Stomach (tissue), 8 donors: ENCODE measurements at regions not wholly inside any gene's neighbourhood (a gene's known extent, or its start where the extent isn't known, plus 50 kb on each side); places are given as distances from the start of the nearest gene placed in this dataset.

ENCODE experiments used
- DNase-seq, 2 donors: peaks; one replicate each; pipeline versions ENCODE4 v3.0.0 to v3.0.0-alpha.2; 2013 to 2019
- H3K27ac ChIP-seq, 5 donors: fragments of 200-600 bp in 4 of 5; sonication (generic) in 4 of 5; one replicate each; pipeline ENCODE4 v1.5.1; 2013 to 2019; ENCODE audit warnings: mild to moderate bottlenecking in 1 of 5, moderate library complexity in 1 of 5
- H3K27me3 ChIP-seq, 3 donors: fragments of 200-600 bp; sonication (generic); one replicate each; pipeline ENCODE4 v1.5.1; 2017 to 2019; ENCODE audit warnings: mixed run types in 1 of 3
- H3K36me3 ChIP-seq, 4 donors: fragments of 200-600 bp; sonication (generic); 1 replicate in 3 of 4; 2 replicates in 1 of 4; pipeline ENCODE4 v1.5.1; 2016 to 2019
- H3K4me1 ChIP-seq, 4 donors: fragments of 200-600 bp; sonication (generic); one replicate each; pipeline ENCODE4 v1.5.1; 2016 to 2019
- H3K4me3 ChIP-seq, 4 donors: fragments of 200-600 bp; sonication (generic) in 3 of 4; one replicate each; pipeline ENCODE4 v1.5.1; 2016 to 2019; ENCODE audit warnings: mild to moderate bottlenecking in 1 of 4
- H3K9me3 ChIP-seq, 4 donors: fragments of 200-600 bp; sonication (generic); one replicate each; pipeline ENCODE4 v1.5.1; 2016 to 2019
- EP300 ChIP-seq: sonication (generic); formaldehyde crosslinking; IDR thresholded peaks from one replicate; pipeline ENCODE4 v1.6.1; 2017; ENCODE audit warnings: antibody characterized with exemption
- POLR2A ChIP-seq, 4 donors: fragments of 450-650 bp; IDR thresholded peaks; one replicate each; pipeline ENCODE4 v1.6.1; 2016; ENCODE audit warnings: antibody characterized with exemption in 4 of 4, control low read depth in 2 of 4, mild to moderate bottlenecking in 1 of 4, moderate library complexity in 1 of 4
- POLR2AphosphoS5 ChIP-seq, 3 donors: sonication (generic); formaldehyde crosslinking; IDR thresholded peaks; one replicate each; pipeline ENCODE4 v1.6.1; 2016; ENCODE audit warnings: antibody characterized with exemption in 3 of 3
- WGBS, 5 donors: extraction: QIAGEN DNeasy Blood & Tissue Kit in 3 of 5; methylation state at CpG; one replicate each; pipeline versions ENCODE4 v1.1.5 to v1.1.7; 2013 to 2018; 5-methylcytosine and 5-hydroxymethylcytosine counted together
- intact Hi-C: fragments of 100-400 bp; cut with DNase I; formaldehyde crosslinking; loops from one replicate; pipeline ENCODE4 v1.15.1; 2023; ENCODE audit warnings: low total_unique reads
- TF ChIP-seq, protein P1 (sequence below), 7 experiments: fragments of 450-650 bp in 4 of 7; fragments of 200-600 bp in 3 of 7; sonication (generic) in 3 of 7; IDR thresholded peaks; one replicate each; pipeline ENCODE4 v1.5.1; 2016 to 2019; ENCODE audit warnings: antibody characterized with exemption in 7 of 7, control low read depth in 2 of 7, mild to moderate bottlenecking in 1 of 7
- donor health status: healthy with polysubstance abuse.
- donor health status: Bipolar disorder and iron deficiency.
- donor health status: healthy.

DNA sequence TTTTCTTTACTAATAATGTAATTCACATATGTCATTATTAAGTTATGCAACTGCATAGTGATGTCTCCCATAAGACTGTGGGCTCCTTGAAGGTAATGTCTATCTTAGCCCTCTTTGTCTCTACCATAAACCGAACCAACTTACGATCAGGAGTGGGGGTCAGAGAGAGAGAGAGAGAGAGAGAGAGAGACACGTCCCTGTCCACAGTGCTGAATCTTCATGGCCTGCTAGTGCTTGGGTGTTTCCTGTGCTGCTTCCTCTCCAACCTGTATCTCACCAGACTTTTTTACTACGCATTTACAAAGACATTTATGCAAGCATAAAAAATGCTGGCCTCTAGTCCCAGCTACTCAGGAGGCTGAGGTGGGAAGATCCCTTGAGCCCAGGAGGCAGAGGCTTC is 52.2 kb upstream of the HAPSTR1 start:
- H3K4me3 ChIP-seq = no peak overlapping the region
- intact Hi-C loops = loop anchor here (10.0 kb wide), 1 partner anchor 986 kb away; no protein-coding TSS in a partner anchor
- no peaks in the 10 kb centered on the region for H3K4me1 ChIP-seq
- H3K27ac ChIP-seq = no peak overlapping the region
- no peaks in the 10 kb centered on the region for H3K9me3 ChIP-seq
- H3K36me3 ChIP-seq = no peaks in the 10 kb centered on the region
- 54 to 62% (median 57%) methylated on average over 4 of the region's 4 CpGs for WGBS, 5 donors
- no peaks in the 10 kb centered on the region for H3K27me3 ChIP-seq
- TF ChIP-seq, protein P1, sequence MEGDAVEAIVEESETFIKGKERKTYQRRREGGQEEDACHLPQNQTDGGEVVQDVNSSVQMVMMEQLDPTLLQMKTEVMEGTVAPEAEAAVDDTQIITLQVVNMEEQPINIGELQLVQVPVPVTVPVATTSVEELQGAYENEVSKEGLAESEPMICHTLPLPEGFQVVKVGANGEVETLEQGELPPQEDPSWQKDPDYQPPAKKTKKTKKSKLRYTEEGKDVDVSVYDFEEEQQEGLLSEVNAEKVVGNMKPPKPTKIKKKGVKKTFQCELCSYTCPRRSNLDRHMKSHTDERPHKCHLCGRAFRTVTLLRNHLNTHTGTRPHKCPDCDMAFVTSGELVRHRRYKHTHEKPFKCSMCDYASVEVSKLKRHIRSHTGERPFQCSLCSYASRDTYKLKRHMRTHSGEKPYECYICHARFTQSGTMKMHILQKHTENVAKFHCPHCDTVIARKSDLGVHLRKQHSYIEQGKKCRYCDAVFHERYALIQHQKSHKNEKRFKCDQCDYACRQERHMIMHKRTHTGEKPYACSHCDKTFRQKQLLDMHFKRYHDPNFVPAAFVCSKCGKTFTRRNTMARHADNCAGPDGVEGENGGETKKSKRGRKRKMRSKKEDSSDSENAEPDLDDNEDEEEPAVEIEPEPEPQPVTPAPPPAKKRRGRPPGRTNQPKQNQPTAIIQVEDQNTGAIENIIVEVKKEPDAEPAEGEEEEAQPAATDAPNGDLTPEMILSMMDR (IDR thresholded peaks at IDR 0.05) = no peak
- TF ChIP-seq EP300 (no peak), POLR2AphosphoS5 (IDR thresholded peaks at IDR 0.05) (no peak), POLR2A (IDR thresholded peaks at IDR 0.05) (no peak)
- peak in 1 of 2 donors; percentile 13 for DNase-seq

GRCh38 chr16:9040800-9041412 is 50.5 kb upstream of the HAPSTR1 start:
- 75 to 81% (median 78%) methylated on average over 12 of the region's 12 CpGs for WGBS, 5 donors
- Histone ChIP-seq H3K9me3 (no peaks in the 10 kb centered on the region), H3K27me3 (no peaks in the 10 kb centered on the region), H3K4me1 (no peaks in the 10 kb centered on the region), H3K36me3 (no peaks in the 10 kb centered on the region), H3K4me3 (no peak overlapping the region), H3K27ac (no peak overlapping the region)
- TF ChIP-seq, protein P1 (IDR thresholded peaks at IDR 0.05) = no peak
- TF ChIP-seq POLR2A (IDR thresholded peaks at IDR 0.05) (no peak), EP300 (no peak)
- intact Hi-C loops = no loop called here
- no peak for DNase-seq
